ENCODE measurements at regions not wholly inside any gene's neighbourhood (a gene's known extent, or its start where the extent isn't known, plus 50 kb on each side); places are given as distances from the start of the nearest gene placed in this dataset.

GRCh38 chr10:10830293-10830986 lies 187.2 kb upstream of the CELF2 start:
- no peak for DNase-seq

GRCh38 chr10:10831085-10831484 lies 186.6 kb upstream of the CELF2 start:
- DNase-seq: no peak

- DNase-seq: no peak
Observed at GRCh38 chr10:10833955-10834354, 183.7 kb upstream of the CELF2 start.

- no peak for DNase-seq
Observed at GRCh38 chr10:10844251-10844650, 173.4 kb upstream of the CELF2 start.

GRCh38 chr10:10845185-10845584 lies 172.5 kb upstream of the CELF2 start:
- no peak for DNase-seq

GRCh38 chr10:10845826-10846503 lies 171.7 kb upstream of the CELF2 start:
- DNase-seq: no peak

GRCh38 chr10:10846504-10846900 lies 171.2 kb upstream of the CELF2 start:
- DNase-seq: no peak

- no peak for DNase-seq
Observed at GRCh38 chr10:10847387-10847786, 170.3 kb upstream of the CELF2 start.

GRCh38 chr10:10848488-10849111 lies 169.1 kb upstream of the CELF2 start:
- no peak for DNase-seq

GRCh38 chr10:10849306-10849705 lies 168.4 kb upstream of the CELF2 start:
- no peak for DNase-seq

GRCh38 chr10:10850214-10850613 lies 167.5 kb upstream of the CELF2 start:
- no peak for DNase-seq

GRCh38 chr10:10852464-10852863 lies 165.2 kb upstream of the CELF2 start:
- no peak for DNase-seq

GRCh38 chr10:10853954-10854353 lies 163.7 kb upstream of the CELF2 start:
- DNase-seq: no peak

- no peak for DNase-seq
Observed at GRCh38 chr10:10854725-10855124, 162.9 kb upstream of the CELF2 start.

- DNase-seq: no peak
Observed at GRCh38 chr10:10855151-10855581, 162.5 kb upstream of the CELF2 start.

GRCh38 chr10:10860455-10860976 lies 157.2 kb upstream of the CELF2 start:
- no peak for DNase-seq

GRCh38 chr10:10865303-10865702 lies 152.4 kb upstream of the CELF2 start:
- no peak for DNase-seq

GRCh38 chr10:10865913-10866312 lies 151.8 kb upstream of the CELF2 start:
- no peak for DNase-seq

- DNase-seq: no peak
Observed at GRCh38 chr10:10869592-10869991, 148.1 kb upstream of the CELF2 start.

GRCh38 chr10:10870523-10871241 lies 147.0 kb upstream of the CELF2 start:
- no peak for DNase-seq

GRCh38 chr10:10871352-10871751 lies 146.3 kb upstream of the CELF2 start:
- no peak for DNase-seq

GRCh38 chr10:10872035-10872673 lies 145.5 kb upstream of the CELF2 start:
- DNase-seq: no peak

- DNase-seq: no peak
Observed at GRCh38 chr10:10872764-10873163, 144.9 kb upstream of the CELF2 start.

All from NCI-H2171 treated with DMSO at 0.1 percent for 48 hours (cell line).